B cell (primary cell): ENCODE measurements at regions not wholly inside any gene's neighbourhood (a gene's known extent, or its start where the extent isn't known, plus 50 kb on each side); places are given as distances from the start of the nearest gene placed in this dataset.

Experiments
- EZH2 ChIP-seq: IDR thresholded peaks from 2 replicates; pipeline ENCODE4 v1.6.1; 2012; ENCODE audit warnings: borderline replicate concordance, low read depth, mild to moderate bottlenecking, moderate library complexity, low read length; ENCODE audit not compliant: insufficient read depth, poor library complexity, severe bottlenecking
- TF ChIP-seq, protein P1 (sequence below): fragments of 200-600 bp; IDR thresholded peaks from one replicate; pipeline ENCODE4 v1.8.0; 2022; ENCODE audit warnings: antibody characterized with exemption, mild to moderate bottlenecking

- TF ChIP-seq, protein P1, sequence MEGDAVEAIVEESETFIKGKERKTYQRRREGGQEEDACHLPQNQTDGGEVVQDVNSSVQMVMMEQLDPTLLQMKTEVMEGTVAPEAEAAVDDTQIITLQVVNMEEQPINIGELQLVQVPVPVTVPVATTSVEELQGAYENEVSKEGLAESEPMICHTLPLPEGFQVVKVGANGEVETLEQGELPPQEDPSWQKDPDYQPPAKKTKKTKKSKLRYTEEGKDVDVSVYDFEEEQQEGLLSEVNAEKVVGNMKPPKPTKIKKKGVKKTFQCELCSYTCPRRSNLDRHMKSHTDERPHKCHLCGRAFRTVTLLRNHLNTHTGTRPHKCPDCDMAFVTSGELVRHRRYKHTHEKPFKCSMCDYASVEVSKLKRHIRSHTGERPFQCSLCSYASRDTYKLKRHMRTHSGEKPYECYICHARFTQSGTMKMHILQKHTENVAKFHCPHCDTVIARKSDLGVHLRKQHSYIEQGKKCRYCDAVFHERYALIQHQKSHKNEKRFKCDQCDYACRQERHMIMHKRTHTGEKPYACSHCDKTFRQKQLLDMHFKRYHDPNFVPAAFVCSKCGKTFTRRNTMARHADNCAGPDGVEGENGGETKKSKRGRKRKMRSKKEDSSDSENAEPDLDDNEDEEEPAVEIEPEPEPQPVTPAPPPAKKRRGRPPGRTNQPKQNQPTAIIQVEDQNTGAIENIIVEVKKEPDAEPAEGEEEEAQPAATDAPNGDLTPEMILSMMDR = no peak
- TF ChIP-seq EZH2 = no peak
Measured at GRCh38 chr3:145767909-145768308, 393.1 kb downstream of the PLOD2 start.
